ENCODE measurements at regions not wholly inside any gene's neighbourhood (a gene's known extent, or its start where the extent isn't known, plus 50 kb on each side); places are given as distances from the start of the nearest gene placed in this dataset.

DNA sequence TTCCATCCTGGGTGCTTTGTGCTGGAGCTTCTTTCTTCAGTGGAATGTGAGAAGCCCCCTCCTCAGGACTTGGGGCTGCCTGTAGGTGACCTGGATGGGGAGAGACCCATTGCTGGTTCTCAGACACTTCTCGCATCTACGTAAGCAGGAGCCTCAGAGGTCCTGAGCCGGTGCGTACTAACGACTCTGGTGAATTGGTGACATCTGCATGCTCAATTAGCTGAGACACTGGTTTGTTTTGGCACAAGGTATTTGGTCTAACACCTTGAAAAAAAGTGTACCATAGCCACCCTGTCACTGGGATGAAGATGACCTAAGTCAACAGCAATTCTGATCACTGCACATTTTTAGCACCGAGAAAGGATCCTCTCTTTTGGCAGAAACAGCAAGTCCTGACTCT, 57.7 kb downstream of the LRRC30 start:
- no peak for DNase-seq

DNA sequence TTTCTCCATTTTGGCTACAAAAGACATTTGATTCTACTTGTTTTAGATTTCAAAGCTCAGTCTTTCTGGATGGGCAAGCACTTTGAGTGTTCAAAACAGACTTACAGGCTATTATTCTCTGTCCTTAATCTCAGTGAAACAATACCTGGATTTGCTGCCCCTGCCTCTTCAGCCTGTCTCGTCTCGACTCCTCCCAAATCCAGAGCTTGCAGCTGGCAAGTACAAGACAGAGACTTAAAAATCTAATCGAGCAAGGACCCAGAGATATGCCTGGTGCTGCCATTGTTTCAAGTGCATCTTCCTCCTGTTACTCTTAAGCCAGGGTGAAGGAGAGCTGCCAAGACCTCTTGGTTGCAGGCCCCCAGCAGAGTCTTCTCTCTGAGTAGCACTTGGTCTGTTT, 59.2 kb downstream of the LRRC30 start:
- DNase-seq = no peak

DNA sequence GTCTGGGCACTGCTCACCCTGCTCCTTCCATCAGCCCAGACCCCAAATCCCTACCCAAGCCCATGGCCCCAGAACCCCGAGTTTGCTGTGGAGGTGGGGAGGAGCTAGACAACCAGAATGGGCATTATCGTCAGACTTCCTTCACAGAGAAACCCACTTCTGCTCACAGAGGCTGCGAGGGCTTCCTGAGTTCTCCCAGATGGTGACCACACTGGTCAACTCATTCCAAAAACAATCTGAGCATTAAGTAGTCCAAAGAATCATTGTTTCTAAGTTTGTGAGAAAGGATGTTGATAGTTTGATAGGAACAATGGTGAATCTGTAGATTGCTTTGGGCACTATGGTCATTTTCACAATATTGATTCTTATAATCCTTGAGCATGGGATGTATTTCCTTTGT, 60.2 kb downstream of the LRRC30 start:
- no peak for DNase-seq

DNA sequence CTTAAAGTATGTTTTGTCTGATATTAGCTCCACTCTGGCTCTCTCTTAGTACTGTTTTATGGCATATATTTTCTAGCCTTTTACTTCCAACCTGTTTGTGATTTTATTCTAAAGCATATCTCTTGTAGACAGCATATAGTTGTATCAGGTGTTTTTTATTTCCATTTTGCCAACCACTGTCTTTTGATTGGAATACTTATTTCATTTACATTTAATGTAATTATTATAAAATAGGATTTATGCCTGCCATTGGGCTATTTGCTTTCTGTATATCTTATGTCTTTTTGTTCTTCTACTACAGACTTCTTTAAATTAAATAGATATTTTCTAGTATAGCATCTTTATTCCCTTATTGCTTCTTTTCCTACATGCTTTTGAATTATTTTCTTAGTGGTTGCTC, 67.3 kb downstream of the LRRC30 start:
- no peak for DNase-seq

DNA sequence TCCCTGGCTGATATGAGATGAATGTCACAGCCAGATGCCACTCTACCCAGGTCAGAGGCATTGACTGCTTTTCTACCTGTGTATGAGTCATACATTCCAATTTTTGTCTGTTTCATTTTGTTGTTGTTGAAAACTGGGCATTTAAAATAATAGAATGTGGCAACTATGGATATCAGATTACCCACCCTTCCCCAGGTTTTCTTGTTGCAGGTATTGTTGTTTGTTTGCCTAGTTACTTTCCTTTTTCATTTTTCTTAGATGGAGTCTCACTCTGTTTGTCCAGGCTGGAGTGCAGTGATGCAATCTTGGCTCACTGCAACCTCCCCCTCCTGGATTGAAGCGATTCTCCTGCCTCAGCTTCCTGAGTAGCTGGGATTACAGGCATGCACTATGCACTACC, 70.2 kb downstream of the LRRC30 start:
- DNase-seq = no peak

DNA sequence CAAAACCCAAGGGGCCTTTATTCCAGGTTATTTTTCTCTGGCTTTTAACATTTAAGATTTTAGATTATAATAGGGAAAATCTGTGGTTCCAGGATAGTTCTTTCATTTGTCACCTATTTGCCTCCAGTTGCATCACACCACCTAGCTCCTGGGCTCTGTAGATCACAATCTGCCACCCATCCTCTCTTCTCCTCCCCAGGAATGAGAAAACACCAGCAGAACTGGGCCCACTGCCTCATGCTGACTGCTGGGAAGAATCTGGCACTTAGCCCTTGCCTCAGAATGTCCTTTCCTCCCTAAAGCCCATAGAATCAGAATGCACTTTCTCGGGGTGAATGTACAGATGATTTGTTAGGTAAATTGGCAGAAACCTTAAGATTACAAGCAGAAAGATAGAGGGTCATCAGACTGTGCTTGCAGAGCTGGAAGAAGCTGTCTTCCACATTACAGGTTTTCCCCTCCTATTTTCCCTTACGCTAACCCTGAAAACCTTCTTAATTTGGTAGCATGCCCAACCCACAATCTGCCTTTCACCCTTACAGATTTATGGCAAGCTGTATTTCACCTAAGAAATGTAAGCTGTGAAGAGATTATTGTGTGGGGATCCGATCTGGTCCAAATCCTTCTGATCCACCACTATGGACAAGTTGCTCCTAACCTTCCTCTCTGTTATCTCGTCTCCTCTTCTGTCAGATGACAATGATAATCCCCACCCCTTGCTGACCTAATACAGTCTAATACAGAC, 72.6 kb downstream of the LRRC30 start:
- no peak for DNase-seq

DNA sequence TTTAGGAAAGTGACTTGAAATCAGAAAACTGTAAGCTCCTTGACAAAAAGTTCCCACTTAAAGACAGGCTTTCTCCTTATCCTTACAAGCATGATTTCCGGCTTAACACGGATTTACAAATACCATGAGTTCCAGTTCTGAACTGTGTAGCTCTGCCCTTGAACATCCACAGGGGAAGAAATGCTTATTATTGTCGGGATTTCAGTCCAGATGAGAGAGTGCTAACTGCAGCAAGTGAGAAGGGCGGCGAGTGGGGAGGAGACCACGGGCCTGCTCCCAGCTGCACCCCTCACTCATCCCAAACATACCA, 73.1 kb downstream of the LRRC30 start:
- DNase-seq = no peak

DNA sequence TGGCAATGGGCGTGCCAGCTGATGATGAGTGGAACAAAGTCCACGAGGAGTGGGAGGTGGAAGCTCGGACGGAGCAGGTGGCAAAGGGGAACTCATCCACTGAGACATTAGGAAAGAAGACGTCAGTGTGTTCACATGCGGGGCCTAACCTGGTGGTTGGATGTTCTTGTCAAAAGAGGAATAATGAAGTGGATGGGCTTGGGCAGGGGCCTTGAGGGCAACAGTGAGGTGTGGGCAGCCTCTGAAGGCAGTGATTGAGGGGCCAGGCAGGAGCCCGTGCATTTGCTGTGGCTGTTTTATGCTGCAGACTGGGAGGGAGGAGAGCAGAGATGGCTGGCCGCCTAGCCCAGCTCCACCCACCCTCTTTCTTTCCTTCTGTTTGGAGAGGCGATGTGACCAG, 74.5 kb downstream of the LRRC30 start:
- DNase-seq = no peak

DNA sequence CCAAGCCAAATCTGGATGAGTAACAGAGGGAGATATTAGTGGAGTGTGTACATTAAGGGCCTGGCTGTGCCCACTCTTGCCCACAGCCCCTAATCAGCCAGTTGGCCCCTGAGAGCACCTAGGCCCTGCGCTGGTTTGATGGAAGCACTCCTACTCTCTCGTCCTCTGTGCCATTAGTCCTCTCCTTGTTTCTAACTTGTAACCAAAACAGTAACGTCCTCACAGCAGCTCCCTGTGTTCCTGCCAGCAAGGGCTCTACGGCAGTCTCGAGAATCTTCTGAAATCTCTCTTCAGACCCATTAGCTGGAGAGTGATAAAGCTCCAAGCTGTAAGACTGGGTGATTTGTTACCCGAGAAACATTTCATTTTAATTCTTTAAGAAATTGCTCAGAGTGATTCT, 76.1 kb downstream of the LRRC30 start:
- DNase-seq = no peak

DNA sequence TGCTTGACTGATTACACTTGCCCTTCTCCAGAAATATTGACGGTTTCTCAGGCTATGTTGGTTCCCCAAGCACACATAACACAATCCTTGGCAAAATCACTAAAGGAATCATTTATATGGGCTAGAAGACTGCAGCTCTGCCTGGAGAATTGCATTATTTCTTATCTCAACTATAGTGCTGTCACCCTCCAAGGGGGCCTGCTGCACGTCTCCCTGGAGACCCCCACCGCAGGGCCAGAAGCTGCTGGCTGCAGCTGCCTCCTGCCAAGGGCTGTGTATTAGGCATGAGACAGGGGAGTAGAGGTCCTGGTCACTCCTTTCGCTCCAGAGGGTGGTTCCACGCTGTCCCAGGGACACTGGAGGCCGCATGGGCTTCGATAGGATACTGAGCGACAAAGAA, 76.6 kb downstream of the LRRC30 start:
- no peak for DNase-seq

DNA sequence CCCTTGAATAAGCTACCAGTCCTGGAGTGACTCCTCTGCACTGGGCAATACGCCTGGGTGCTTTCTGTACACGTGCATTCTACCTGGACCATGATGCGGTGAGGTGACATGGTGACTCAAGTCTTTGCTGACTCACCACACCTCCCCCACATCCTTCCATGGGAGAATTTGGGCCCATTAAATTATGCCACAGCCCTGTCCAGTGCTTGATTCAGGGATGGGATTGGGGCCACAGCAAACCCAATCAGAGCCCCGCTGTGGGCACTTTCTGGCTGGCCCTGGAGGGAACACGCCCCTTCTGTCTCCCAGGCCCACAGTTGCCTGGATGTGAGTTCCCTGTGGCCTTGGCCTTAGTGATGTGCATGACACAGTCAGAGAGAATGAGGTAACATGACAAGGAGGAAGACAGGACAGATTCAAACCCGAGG, 86.9 kb downstream of the LRRC30 start:
- no peak for DNase-seq

DNA sequence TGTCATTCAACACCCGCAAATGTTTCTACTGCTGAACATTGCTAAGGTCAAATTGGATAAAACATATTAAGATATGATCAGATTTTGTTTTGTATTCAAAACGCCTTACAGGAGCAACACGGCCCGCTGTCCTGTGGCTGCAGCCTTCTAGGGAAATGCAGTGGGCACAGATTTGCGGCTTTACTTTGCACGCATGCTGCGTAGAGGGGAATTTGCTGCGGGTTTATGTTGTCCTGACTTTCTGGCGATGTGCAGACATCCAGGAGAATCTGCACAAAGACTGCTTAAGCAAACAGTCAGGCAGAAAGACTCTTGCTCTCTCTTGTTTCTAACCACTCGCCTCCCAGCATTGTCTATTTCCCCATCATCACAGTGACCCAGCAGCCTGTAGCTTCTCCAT, 88.3 kb downstream of the LRRC30 start:
- DNase-seq = no peak

DNA sequence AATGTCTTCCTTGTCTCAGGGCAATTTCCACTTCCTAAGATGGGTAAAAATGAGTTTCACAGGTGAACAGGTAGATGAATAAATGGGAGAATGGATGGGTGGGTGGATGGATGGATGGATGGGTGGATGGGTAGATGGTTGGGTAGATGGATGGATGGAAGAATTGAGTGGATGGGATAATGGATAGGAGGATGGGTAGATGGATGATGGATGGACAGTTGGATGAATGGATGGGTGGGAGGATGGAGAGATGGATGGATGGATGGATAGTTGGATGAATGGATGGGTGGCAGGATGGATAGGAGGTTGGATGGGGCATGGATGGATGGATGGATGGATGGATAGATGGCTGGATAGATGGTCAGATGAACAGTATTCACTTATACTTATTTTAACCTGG, 90.9 kb downstream of the LRRC30 start:
- no peak for DNase-seq

DNA sequence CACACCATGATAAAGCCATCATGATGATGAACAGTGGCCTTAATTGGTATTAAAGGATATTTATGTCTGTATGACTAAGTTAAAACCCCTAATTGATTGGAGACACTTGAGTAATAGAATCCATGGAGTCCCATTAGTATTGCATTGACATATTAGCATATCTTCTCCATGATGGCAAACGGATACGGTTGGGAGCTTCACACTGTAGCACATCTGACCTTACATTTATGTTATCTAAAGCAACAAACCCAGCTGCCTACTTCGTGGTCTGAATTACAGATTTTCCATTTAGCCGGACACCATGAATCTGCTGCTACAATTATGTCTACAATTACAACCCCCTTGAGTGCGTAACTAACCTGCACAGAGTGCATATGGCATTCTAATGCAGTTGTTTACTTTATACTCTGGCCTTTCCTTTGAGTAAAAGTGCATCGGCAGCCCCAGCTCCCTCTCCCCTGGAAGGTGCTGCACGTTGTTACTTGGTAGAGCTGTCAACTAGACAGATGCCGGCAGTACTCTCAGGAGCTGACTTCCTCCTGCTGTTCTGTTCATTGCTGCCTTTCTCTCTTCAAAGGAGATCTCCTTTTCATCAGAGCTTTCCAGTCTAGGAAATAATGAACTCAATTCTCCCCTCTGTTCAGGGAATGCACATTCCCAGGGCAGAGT, 92.1 kb downstream of the LRRC30 start:
- no peak for DNase-seq

DNA sequence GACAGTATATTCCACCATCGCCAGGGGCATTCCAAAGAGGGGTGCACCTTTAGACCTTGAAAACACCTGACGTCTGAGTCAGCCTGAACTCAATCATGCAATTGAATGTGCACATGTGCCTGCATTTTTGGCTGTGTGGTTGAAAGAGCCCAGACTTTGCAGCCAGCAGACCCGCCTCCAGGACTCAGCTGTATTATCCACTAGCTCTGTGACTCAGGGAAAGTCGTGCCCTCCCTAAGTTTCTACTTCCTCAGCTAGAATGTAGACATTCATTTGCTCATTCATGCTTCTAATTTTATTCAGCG, 94.2 kb downstream of the LRRC30 start:
- no peak for DNase-seq

DNA sequence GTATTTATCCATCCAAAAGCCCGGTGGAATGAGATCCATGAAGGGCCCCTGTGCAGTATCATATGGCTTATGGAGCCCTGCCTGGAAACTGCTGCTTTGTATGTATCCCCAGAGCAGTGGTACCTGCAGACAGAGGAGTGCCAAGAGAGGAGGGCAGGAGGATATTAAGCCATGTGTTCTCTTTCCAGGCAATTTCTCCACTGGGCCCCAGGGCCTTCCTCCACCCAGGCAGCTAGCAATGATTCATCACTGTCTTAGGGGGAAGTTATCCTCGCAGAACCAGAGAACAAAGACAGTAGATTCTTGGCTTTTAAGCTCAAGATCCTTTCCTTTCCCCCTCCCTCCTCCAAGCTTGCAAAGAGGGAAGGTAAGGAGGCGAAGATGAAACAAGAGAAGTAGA, 98.1 kb downstream of the LRRC30 start:
- no peak for DNase-seq

DNA sequence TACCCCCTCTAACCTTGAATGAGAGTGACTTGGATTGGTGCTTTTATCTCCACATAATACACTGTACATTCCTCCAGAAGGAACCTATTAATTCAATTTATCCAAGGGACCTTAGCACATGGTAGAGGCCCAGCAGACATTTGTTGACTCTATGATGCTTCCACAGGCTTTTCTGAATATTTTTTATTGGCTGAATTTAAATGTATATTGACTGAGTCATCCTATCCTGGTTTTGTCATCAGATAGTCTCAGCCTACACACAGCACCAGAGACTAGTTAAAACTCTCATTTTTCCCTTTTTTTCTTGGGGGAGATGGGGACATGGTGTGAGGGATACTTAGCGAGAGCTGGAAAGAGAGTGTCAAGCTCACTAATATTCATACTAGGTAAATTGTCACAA, 101.6 kb downstream of the LRRC30 start:
- DNase-seq = no peak

DNA sequence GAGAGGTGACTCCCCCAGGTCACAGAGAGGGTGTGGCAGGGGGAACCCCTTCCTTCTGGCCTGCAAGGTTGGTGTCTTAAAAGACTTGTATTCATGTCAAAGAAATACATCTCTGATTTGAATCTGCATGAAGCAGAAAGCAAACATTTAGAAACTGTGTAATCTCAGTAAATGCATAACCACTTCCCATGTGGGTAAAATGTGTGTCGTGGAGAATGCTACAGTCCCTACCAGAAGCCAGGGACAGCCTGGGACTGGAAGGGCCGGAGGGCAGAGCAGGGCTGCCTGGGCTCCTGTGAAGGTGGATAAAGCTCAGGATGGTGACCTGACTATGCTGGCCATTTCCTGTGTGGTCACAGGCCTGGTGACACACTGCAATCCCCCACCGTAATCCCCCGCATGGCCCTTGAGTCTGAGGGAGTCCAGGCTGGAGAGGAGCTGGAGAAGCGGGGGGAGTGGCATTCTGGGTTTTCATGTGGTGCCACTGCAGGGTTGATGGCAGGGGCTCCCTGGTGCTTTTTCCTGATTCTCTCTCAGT, 102.2 kb downstream of the LRRC30 start:
- DNase-seq = no peak

DNA sequence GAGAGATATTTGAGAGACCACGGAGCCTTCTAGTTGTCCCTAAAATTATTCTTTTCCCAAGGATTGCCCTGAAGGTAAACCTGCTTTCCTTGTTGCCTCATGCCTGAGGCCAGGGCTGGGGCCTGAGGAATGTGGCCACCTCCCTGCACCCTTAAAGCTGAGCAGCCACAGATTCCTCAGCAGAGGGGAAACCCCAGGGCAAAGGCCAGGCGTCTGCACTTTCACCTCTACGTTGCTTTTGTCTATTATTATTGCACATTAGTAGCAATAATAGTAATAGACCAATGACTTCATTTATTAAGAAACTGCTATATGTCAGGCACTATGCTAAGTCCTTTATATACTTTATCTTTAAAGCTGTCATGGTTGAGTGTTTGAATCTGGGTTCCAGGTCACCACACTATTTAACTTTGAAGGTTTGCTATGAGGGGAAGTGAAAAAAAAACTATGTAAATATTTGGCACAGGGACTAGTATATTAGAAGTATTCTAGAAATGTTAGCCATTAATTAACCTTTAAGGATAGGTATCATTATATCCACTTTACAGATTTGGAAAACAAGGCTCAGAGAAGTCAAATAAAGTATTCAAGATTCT, 104.2 kb downstream of the LRRC30 start:
- DNase-seq = no peak

DNA sequence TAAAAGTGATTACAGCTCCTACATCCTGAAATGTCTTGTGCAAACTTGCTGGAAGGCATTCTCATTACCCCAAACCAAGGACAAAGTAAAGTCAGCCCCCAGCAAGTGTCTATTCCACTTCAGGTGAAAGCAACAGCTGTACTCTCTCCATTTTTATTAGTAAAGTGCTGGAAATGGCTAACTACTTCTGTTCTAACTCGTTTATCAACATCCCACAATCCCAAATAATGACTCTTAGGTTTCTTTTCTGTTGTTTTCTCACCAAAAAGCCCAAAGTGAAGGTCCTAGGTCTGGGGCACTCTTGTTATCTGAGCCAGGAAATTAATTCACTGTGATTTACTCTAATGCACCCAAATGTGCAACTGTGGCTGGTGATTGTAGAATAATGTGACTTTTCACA, 105.7 kb downstream of the LRRC30 start:
- DNase-seq = no peak

DNA sequence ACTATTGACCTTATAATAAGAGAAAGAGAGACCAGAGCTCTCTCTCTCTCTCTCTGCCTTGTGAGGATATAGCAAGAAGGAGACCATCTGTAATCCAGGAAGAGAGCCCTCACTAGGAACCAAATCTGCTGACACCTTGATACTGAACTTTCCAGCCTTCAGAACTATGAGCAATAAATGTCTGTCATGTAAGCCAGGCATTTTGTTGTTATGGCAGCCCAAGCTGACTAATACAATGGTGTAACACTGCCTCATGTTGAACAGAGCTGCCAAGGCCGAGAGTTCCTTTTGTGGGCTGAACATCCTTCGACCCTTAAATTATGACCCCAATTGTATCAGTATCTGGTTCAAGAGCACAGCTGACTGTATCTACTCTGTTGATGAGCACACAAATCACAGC, 108.0 kb downstream of the LRRC30 start:
- no peak for DNase-seq

DNA sequence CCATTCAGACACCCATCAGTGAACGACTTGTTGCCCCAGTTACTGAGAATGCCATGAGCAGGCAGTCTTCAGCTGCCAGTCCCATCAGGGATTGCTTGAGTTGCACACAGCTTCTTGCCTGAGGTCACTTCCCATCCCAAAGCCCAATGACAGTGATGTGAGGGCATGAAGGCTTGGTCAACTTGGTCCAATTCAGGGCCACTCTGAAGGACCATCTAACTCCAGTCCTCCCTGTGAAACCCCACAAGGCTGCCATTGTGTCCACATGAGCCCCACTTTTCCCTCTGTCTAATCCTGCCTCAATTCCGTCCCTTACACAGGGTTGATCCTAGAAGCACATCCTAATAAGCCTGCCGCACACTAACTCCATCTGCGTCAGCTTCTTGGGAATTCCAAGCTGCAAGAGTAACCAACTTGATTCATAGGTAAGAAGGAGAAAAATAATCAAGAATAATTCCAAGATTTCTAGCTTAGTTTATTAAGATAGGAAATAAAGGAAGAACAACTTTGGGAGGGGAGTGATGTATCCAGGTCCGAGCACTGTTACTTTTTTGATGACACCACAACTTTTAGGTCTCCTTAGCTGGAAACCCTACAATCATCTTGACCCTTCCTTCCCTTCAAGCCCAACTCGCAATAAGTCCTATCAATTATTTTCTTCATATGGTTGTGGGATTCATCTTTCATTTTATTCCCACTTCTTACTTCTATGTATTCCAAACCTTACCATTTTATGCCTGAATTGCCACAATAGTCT, 110.9 kb downstream of the LRRC30 start:
- DNase-seq = no peak

DNA sequence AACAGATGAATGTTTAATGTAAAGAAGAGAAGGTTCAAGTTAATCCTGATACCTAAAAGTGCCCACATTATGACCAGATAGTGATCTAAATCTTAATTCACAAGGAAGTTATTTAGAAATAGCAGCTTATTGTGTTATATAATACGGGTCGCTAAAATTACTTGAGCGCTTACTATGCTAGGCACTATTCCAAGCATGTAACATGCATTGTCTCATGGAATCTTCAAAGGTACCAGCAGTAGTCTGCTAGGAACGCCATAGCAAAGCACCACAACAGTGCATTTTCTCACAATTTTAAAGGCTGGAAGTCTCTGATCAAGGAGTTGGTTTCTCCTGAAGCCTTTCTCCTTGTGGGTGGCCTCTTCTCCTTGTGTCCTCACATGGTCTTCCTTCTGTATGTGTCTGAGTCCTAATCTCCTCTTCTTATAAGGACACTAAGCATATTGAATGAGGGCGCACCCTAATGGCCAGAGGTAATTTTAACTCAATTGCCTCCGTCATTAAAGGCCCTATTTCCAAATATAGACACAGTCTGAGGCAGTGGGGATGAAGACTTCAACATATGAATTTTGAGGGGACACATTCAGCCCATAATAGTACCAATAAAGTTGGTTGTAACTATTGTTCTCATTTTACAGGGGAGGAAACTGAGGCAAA, 118.4 kb downstream of the LRRC30 start:
- no peak for DNase-seq

Data from amniotic stem cell (primary cell).